Subcutaneous abdominal adipose tissue (tissue), 5 donors: ENCODE measurements at regions not wholly inside any gene's neighbourhood (a gene's known extent, or its start where the extent isn't known, plus 50 kb on each side); places are given as distances from the start of the nearest gene placed in this dataset.

Experiments used
- H3K27ac ChIP-seq: one replicate; pipeline ENCODE4 v1.7.0; 2013; ENCODE audit warnings: low read depth, mild to moderate bottlenecking, inconsistent platforms, low read length, moderate library complexity
- H3K27me3 ChIP-seq, 5 donors: one replicate each; pipeline ENCODE4 v1.7.0; 2013; ENCODE audit warnings: low read length in 5 of 5, inconsistent platforms in 1 of 5; ENCODE audit not compliant: control insufficient read depth in 5 of 5, insufficient read depth in 4 of 5
- H3K36me3 ChIP-seq, 5 donors: one replicate each; pipeline ENCODE4 v1.7.0; 2013; ENCODE audit warnings: low read length in 5 of 5; ENCODE audit not compliant: control insufficient read depth in 5 of 5, insufficient read depth in 5 of 5
- H3K4me1 ChIP-seq, 5 donors: one replicate each; pipeline ENCODE4 v1.7.0; 2013; ENCODE audit warnings: low read length in 5 of 5, mild to moderate bottlenecking in 3 of 5, moderate library complexity in 1 of 5; ENCODE audit not compliant: control insufficient read depth in 5 of 5, insufficient read depth in 5 of 5
- H3K4me3 ChIP-seq, 5 donors: one replicate each; pipeline ENCODE4 v1.7.0; 2013; ENCODE audit warnings: low read length in 5 of 5, low read depth in 1 of 5
- H3K9ac ChIP-seq, 5 donors: one replicate each; pipeline ENCODE4 v1.7.0; 2013; ENCODE audit warnings: low read length in 5 of 5, mild to moderate bottlenecking in 4 of 5, moderate library complexity in 3 of 5
- H3K9me3 ChIP-seq, 5 donors: one replicate each; pipeline ENCODE4 v1.7.0; 2013; ENCODE audit warnings: low read length in 5 of 5; ENCODE audit not compliant: control insufficient read depth in 5 of 5
- donor health status: healthy.
- donor health status: healthy.
- donor health status: healthy.
- donor health status: healthy.
- donor health status: healthy.

DNA sequence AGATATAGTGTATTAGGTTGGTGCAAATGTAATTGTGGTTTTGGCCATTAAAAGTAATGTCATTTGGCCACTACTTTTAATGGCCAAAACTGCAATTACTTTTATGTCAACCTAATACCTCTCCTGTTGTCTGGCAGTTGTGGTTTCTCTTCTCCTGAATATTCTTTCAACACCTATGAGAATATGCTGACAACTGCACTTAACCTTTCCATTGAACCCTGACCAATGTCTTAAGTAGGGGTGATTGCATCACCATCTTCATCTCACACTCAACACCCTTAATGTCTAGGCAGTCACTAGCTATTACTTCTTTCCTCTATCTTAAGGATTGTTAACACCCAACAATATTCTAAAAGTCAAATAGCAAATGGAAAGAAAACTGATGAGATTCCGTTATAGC, 200.5 kb upstream of the HSF2 start:
- H3K36me3 ChIP-seq: no peaks in the 10 kb centered on the region
- H3K4me3 ChIP-seq: no peak overlapping the region
- H3K9me3 ChIP-seq: no peaks in the 10 kb centered on the region
- H3K4me1 ChIP-seq: no peaks in the 10 kb centered on the region
- H3K9ac ChIP-seq: no peak overlapping the region
- no peaks in the 10 kb centered on the region for H3K27me3 ChIP-seq
- H3K27ac ChIP-seq: no peak overlapping the region

GRCh38 chr6:122200440-122200839, 199.0 kb upstream of the HSF2 start:
- Histone ChIP-seq H3K9me3 (no peaks in the 10 kb centered on the region), H3K36me3 (no peaks in the 10 kb centered on the region), H3K9ac (no peak overlapping the region), H3K4me1 (no peaks in the 10 kb centered on the region), H3K27me3 (no peaks in the 10 kb centered on the region), H3K4me3 (no peak overlapping the region), H3K27ac (no peak overlapping the region)

DNA sequence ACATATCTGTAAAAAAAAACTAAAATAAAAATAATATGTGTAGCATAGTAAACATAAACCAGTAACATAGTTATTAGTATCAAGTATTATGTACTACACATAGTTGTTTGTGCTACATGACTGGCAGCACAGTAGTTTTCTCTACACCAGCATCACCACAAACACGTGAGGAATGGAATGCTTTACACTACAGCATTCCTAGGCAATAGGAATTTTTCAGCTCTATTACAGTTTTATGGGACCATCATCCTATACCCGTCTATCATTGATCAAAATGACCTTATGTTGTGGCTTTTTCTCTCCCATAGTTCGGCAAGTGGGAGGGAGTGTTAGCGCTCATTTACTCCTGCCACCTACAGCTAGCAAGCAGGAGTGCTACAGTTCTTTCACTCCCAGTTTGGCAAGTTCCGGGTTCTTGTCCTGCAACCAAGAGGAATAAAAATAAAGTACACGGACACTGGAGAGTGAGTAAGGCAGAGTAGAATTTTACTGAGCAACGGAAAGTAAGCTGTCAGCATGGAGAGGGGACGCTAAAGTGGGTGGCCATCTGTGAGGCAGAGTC, 196.8 kb upstream of the HSF2 start:
- Histone ChIP-seq H3K9ac (no peak overlapping the region), H3K27me3 (no peaks in the 10 kb centered on the region), H3K36me3 (no peaks in the 10 kb centered on the region), H3K4me1 (no peaks in the 10 kb centered on the region), H3K9me3 (no peaks in the 10 kb centered on the region), H3K4me3 (no peak overlapping the region), H3K27ac (no peak overlapping the region)

DNA sequence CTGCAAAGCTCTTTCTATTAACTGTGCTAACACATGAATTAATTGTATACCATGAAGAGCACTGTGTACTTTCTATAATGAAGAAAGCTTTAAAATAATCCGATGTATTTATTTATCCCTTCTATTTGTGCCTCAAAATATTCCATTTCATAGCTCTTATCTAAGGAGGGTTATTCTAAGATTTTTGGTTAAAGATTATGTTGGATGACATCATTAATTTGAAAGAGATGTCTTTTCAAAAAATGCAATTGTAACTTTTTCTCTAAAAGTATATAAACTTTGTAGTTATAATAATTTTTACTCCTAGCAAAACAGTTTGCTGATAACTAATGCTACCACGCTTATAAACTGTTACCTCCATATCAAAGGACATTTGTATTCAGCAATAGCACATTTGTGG, 192.4 kb upstream of the HSF2 start:
- Histone ChIP-seq H3K4me1 (no peaks in the 10 kb centered on the region), H3K27me3 (no peaks in the 10 kb centered on the region), H3K9ac (no peak overlapping the region), H3K36me3 (no peaks in the 10 kb centered on the region), H3K27ac (no peak overlapping the region), H3K9me3 (no peaks in the 10 kb centered on the region), H3K4me3 (no peak overlapping the region)

DNA sequence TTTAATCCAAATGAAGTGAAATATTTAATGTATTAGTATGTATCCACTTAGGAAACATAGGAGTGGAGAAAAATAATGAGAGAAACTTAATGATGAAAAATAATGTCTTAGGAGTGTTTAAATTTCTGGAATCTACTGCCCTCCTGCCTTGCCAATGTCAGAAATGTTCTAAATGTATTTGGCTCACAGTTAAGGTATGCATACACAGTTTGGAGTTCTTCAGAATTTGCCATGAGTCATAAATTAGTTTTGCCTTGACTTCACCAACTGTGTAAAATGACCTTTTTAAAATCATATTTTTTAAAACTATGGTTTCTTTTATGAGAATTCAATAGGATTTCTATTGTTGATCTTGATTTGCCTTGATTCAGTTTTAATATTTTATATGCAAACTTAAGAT, 191.7 kb upstream of the HSF2 start:
- H3K4me3 ChIP-seq: no peak overlapping the region

DNA sequence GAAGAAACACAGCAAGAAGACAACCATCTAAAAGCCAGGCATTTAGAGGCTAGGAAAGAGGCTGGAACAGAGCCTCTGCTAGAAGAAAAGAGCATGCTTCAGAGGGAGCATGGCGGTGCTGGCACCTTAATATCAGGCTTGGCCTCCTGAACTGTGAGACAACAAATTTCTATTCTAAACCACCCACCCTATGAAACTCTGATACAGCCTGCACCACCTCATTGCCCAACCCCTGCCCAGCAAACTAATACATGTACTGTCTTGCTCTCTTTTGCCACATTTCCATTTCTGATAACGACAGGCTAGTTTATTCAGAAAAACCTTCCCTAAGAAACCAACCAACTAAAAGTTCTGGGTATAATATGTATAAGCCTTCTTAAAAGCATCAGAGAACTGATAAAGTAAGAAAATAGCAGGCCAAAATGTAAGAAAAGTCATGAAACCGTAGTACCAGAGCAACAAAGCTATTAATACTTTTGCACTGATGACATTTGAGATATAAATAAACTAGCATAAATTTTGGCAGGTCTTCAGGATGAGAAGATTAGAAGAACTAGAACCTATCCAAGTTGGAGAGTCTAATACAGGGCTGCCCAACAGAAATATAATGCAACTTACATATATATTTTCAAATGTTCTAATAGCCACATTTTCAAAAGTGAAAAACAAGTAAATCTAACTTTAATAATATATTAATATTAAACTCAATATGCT, 184.7 kb upstream of the HSF2 start:
- Histone ChIP-seq H3K27ac (no peak overlapping the region), H3K9me3 (no peaks in the 10 kb centered on the region), H3K4me3 (no peak overlapping the region), H3K36me3 (no peaks in the 10 kb centered on the region), H3K9ac (no peak overlapping the region), H3K4me1 (no peaks in the 10 kb centered on the region), H3K27me3 (no peaks in the 10 kb centered on the region)

More for the DNA sequence above, 191.7 kb upstream of the HSF2 start:
- H3K9me3 ChIP-seq: no peaks in the 10 kb centered on the region
- no peak overlapping the region for H3K27ac ChIP-seq
- no peaks in the 10 kb centered on the region for H3K27me3 ChIP-seq
- no peak overlapping the region for H3K9ac ChIP-seq
- H3K36me3 ChIP-seq: no peaks in the 10 kb centered on the region
- H3K4me1 ChIP-seq: no peaks in the 10 kb centered on the region

GRCh38 chr6:122220254-122220653, 179.2 kb upstream of the HSF2 start:
- Histone ChIP-seq H3K36me3 (no peaks in the 10 kb centered on the region), H3K4me3 (no peak overlapping the region), H3K4me1 (no peaks in the 10 kb centered on the region), H3K9ac (no peak overlapping the region), H3K9me3 (no peaks in the 10 kb centered on the region), H3K27ac (no peak overlapping the region), H3K27me3 (no peaks in the 10 kb centered on the region)

DNA sequence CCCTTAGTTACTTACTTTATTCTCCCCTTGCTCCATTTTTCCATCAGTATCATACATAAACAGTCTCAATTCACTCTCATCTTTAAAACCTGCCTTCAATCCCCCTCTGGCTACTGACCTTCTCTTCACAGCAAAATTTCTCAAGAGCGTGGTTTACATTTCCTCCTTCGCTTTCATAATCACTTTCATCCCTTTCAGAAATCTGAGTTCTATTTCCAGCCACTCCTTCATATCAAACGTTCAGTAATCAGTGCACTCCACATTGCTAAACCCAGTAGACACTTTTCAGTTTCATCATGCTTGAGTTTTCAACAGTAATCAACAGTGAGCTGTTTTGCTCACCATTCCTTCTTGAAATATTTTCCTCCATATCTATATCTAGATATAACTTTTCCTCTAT, 176.7 kb upstream of the HSF2 start:
- H3K4me1 ChIP-seq: no peaks in the 10 kb centered on the region
- H3K36me3 ChIP-seq: no peaks in the 10 kb centered on the region
- H3K27me3 ChIP-seq: no peaks in the 10 kb centered on the region
- H3K27ac ChIP-seq: no peak overlapping the region
- no peak overlapping the region for H3K9ac ChIP-seq
- no peaks in the 10 kb centered on the region for H3K9me3 ChIP-seq
- H3K4me3 ChIP-seq: no peak overlapping the region

GRCh38 chr6:122223251-122223650, 176.2 kb upstream of the HSF2 start:
- Histone ChIP-seq H3K27me3 (no peaks in the 10 kb centered on the region), H3K27ac (no peak overlapping the region)

GRCh38 chr6:122238861-122239260, 160.6 kb upstream of the HSF2 start:
- Histone ChIP-seq H3K4me1 (no peaks in the 10 kb centered on the region), H3K9ac (no peak overlapping the region), H3K36me3 (no peaks in the 10 kb centered on the region), H3K4me3 (no peak overlapping the region), H3K27ac (no peak overlapping the region), H3K9me3 (peaks cover 2 to 9% (median 2%) of the 10 kb centered on the region in 5 donors), H3K27me3 (no peaks in the 10 kb centered on the region)

More at GRCh38 chr6:122223251-122223650, 176.2 kb upstream of the HSF2 start:
- Histone ChIP-seq H3K4me3 (no peak overlapping the region), H3K9ac (no peak overlapping the region), H3K4me1 (no peaks in the 10 kb centered on the region), H3K36me3 (no peaks in the 10 kb centered on the region), H3K9me3 (no peaks in the 10 kb centered on the region)
